AG04450 (cell line): ENCODE measurements at regions not wholly inside any gene's neighbourhood (a gene's known extent, or its start where the extent isn't known, plus 50 kb on each side); places are given as distances from the start of the nearest gene placed in this dataset.
"Not testable (repeated sequence)": the region's sequence is repeated elsewhere in the genome, so short reads cannot be mapped to it uniquely, and the experiment has no call there.

ENCODE experiments used
- CTCF ChIA-PET: fragments of 300-600, 350-600 bp; formaldehyde crosslinking; extraction: SDS; loops from one replicate; lab custom pipeline; 2022; ENCODE audit warnings: antibody characterized with exemption, inconsistent platforms; lab: Charles Lee
- POLR2A ChIA-PET: fragments of 350-600 bp; formaldehyde crosslinking; extraction: SDS; loops from one replicate; lab custom pipeline; 2021; ENCODE audit warnings: antibody characterized with exemption, inconsistent platforms; lab: Yijun Ruan, JAX
- DNase-seq: peaks from one replicate; pipeline ENCODE4 v3.0.0-alpha.2; 2011; ENCODE audit warnings: low read depth, low spot score
- H3K27ac ChIP-seq: one replicate; pipeline ENCODE4 v1.5.1; 2012; ENCODE audit warnings: low read depth, low read length, control low read depth
- H3K27me3 ChIP-seq: one replicate; pipeline ENCODE4 v1.6.0; 2012; ENCODE audit warnings: low read length; ENCODE audit not compliant: control insufficient read depth, insufficient read depth
- H3K4me3 ChIP-seq: 2 replicates; pipeline ENCODE4 v1.5.1; 2011; ENCODE audit warnings: mild to moderate bottlenecking, low read depth, low read length, control low read depth
- H3K9me3 ChIP-seq: 2 replicates; pipeline ENCODE4 v1.5.1; 2012; ENCODE audit warnings: low read length; ENCODE audit not compliant: control insufficient read depth, insufficient read depth
- CTCF ChIP-seq: IDR thresholded peaks from 2 replicates; pipeline ENCODE4 v1.5.1; 2011; ENCODE audit warnings: low read depth, low read length, control low read depth, inconsistent platforms

GRCh38 chr11:134941326-134941725 lies 529.3 kb upstream of the B3GAT1 start:
- no peaks in the 10 kb centered on the region; the same call in 1 of the 2 replicates for H3K9me3 ChIP-seq
- no peak for DNase-seq
- no peaks in the 10 kb centered on the region for H3K27me3 ChIP-seq
- H3K27ac ChIP-seq: no peak overlapping the region
- H3K4me3 ChIP-seq: no peak overlapping the region
- CTCF ChIA-PET: interaction anchor here (0.5 to 1.3 kb wide), 2 partner anchors 10 to 18 kb away, joined by 3 read pairs; no protein-coding TSS in a partner anchor
- POLR2A ChIA-PET: no interaction called here
- TF ChIP-seq CTCF: no peak

- no peak for DNase-seq
- no peak overlapping the region for H3K27ac ChIP-seq
- POLR2A ChIA-PET: no interaction called here
- no peak for TF ChIP-seq CTCF
- no peak overlapping the region for H3K4me3 ChIP-seq
- H3K9me3 ChIP-seq: no peaks in the 10 kb centered on the region; the same call in 1 of the 2 replicates
- no peaks in the 10 kb centered on the region for H3K27me3 ChIP-seq
- CTCF ChIA-PET: no interaction called here
Observed at GRCh38 chr11:134940441-134941126, 528.5 kb upstream of the B3GAT1 start.

- Histone ChIP-seq H3K4me3 (no peak overlapping the region), H3K27ac (no peak overlapping the region), H3K9me3 (no peaks in the 10 kb centered on the region; the same call in 1 of the 2 replicates), H3K27me3 (no peaks in the 10 kb centered on the region)
- no peak; the same call in 1 of the 2 replicates for TF ChIP-seq CTCF
- CTCF ChIA-PET: no interaction called here
- POLR2A ChIA-PET: no interaction called here
- no peak for DNase-seq
Observed at GRCh38 chr11:134939905-134940304, 527.9 kb upstream of the B3GAT1 start.

- CTCF ChIA-PET: no interaction called here
- no peak for DNase-seq
- Histone ChIP-seq H3K27ac (no peak overlapping the region), H3K9me3 (no peaks in the 10 kb centered on the region; the same call in 1 of the 2 replicates), H3K4me3 (no peak overlapping the region), H3K27me3 (no peaks in the 10 kb centered on the region)
- POLR2A ChIA-PET: no interaction called here
- TF ChIP-seq CTCF: no peak
Observed at GRCh38 chr11:134939031-134939430, 527.0 kb upstream of the B3GAT1 start.

- no peaks in the 10 kb centered on the region for H3K27me3 ChIP-seq
- ChIA-PET CTCF (no interaction called here), POLR2A (no interaction called here)
- H3K9me3 ChIP-seq: no peaks in the 10 kb centered on the region
- no peak overlapping the region for H3K4me3 ChIP-seq
- no peak for DNase-seq
- no peak for TF ChIP-seq CTCF
- no peak overlapping the region for H3K27ac ChIP-seq
Observed at GRCh38 chr11:134938212-134938611, 526.2 kb upstream of the B3GAT1 start.

GRCh38 chr11:134937193-134937592 lies 525.2 kb upstream of the B3GAT1 start:
- H3K9me3 ChIP-seq, H3K27ac ChIP-seq, POLR2A ChIA-PET, H3K4me3 ChIP-seq, CTCF ChIA-PET, DNase-seq, H3K27me3 ChIP-seq: not testable (repeated sequence)
